ENCODE measurements at regions not wholly inside any gene's neighbourhood (a gene's known extent, or its start where the extent isn't known, plus 50 kb on each side); places are given as distances from the start of the nearest gene placed in this dataset.

GRCh38 chr5:50923768-50924494 lies 257.5 kb downstream of the PARP8 start:
- Histone ChIP-seq H3K27me3 (ENCODE audit: control insufficient read depth in 3 of 3, insufficient read depth in 3 of 3, low read length in 3 of 3) (peaks cover 0 to 3% (median 0%) of the 10 kb centered on the region in 3 donors), H3K36me3 (ENCODE audit: control insufficient read depth in 3 of 3, insufficient read depth in 2 of 3, low read depth in 1 of 3, low read length in 3 of 3) (no peaks in the 10 kb centered on the region), H3K4me1 (ENCODE audit: control insufficient read depth in 3 of 3, insufficient read depth in 2 of 3, low read depth in 1 of 3, low read length in 2 of 3) (no peaks in the 10 kb centered on the region), H3K9me3 (ENCODE audit: control insufficient read depth in 2 of 2, insufficient read depth in 1 of 2, low read depth in 1 of 2, low read length in 1 of 2) (no peaks in the 10 kb centered on the region), H3K27ac (ENCODE audit: low read depth in 1 of 3, low read length in 2 of 3) (no peak overlapping the region), H3K4me3 (ENCODE audit: low read depth in 1 of 3, low read length in 3 of 3) (no peak overlapping the region)
- DNase-seq (no peak), FAIRE-seq (no peak)
- WGBS, 3 donors = 81 to 85% (median 85%) methylated on average over 18 of the region's 18 CpGs

DNA sequence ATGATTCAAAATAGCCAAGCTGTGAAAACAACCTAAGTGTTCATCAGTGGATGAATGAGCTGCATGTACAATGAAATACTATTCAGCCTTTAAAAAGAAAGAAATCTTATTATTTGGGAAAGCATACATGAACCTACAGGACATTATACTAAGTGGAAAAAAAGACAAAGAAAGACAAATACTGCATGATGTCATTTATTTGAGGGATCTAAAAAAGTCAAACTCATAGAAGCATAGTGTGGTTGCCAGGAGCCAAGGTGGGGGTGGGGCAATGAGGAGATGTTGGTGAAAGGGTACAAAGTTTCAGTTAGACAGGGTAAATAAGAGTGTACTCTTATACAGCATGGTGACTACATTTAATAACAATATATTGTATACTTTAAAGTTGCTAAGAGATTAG lies 261.5 kb downstream of the PARP8 start:
- peaks cover 0 to 3% (median 0%) of the 10 kb centered on the region in 3 donors for H3K27me3 ChIP-seq (ENCODE audit: control insufficient read depth in 3 of 3, insufficient read depth in 3 of 3, low read length in 3 of 3)
- DNase-seq (no peak), FAIRE-seq (no peak)
- H3K27ac ChIP-seq (ENCODE audit: low read depth in 1 of 3, low read length in 2 of 3) = no peak overlapping the region
- H3K4me3 ChIP-seq (ENCODE audit: low read depth in 1 of 3, low read length in 3 of 3) = no peak overlapping the region
- H3K4me1 ChIP-seq (ENCODE audit: control insufficient read depth in 3 of 3, insufficient read depth in 2 of 3, low read depth in 1 of 3, low read length in 2 of 3) = no peaks in the 10 kb centered on the region
- H3K36me3 ChIP-seq (ENCODE audit: control insufficient read depth in 3 of 3, insufficient read depth in 2 of 3, low read depth in 1 of 3, low read length in 3 of 3) = no peaks in the 10 kb centered on the region
- H3K9me3 ChIP-seq (ENCODE audit: control insufficient read depth in 2 of 2, insufficient read depth in 1 of 2, low read depth in 1 of 2, low read length in 1 of 2) = no peaks in the 10 kb centered on the region

- 54 to 57% (median 54%) methylated on average over 3 of the region's 3 CpGs for WGBS, 3 donors
- H3K4me3 ChIP-seq (ENCODE audit: low read depth in 1 of 3, low read length in 3 of 3) = no peak overlapping the region
- no peaks in the 10 kb centered on the region for H3K27me3 ChIP-seq (ENCODE audit: control insufficient read depth in 3 of 3, insufficient read depth in 3 of 3, low read length in 3 of 3)
- no peaks in the 10 kb centered on the region for H3K9me3 ChIP-seq (ENCODE audit: control insufficient read depth in 2 of 2, insufficient read depth in 1 of 2, low read depth in 1 of 2, low read length in 1 of 2)
- no peaks in the 10 kb centered on the region for H3K4me1 ChIP-seq (ENCODE audit: control insufficient read depth in 3 of 3, insufficient read depth in 2 of 3, low read depth in 1 of 3, low read length in 2 of 3)
- H3K27ac ChIP-seq (ENCODE audit: low read depth in 1 of 3, low read length in 2 of 3) = no peak overlapping the region
- DNase-seq (no peak), FAIRE-seq (no peak)
- H3K36me3 ChIP-seq (ENCODE audit: control insufficient read depth in 3 of 3, insufficient read depth in 2 of 3, low read depth in 1 of 3, low read length in 3 of 3) = no peaks in the 10 kb centered on the region
Observed at GRCh38 chr5:50929174-50929573, 262.7 kb downstream of the PARP8 start.

DNA sequence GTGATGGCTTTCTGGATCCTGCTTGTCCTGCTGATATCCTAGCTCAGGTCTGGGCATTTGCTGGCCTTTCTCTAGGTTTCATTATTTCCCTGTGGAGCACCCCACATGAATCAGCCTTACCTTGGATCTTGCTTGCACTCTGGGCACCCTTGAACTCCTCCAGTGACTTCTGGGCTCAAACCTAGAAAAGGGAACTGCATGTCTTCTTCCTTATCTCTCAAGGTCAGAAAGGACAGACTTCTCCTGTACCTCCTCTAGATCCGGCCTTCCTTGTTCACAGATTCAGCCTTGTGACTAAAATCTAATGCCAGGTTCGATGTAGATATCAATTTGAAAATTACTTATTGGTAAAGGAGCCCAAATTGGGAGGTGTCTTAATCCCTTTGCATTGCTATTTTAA lies 267.9 kb downstream of the PARP8 start:
- DNase-seq (no peak), FAIRE-seq (no peak)
- Histone ChIP-seq H3K4me1 (ENCODE audit: control insufficient read depth in 3 of 3, insufficient read depth in 2 of 3, low read depth in 1 of 3, low read length in 2 of 3) (no peaks in the 10 kb centered on the region), H3K4me3 (ENCODE audit: low read depth in 1 of 3, low read length in 3 of 3) (no peak overlapping the region), H3K9me3 (ENCODE audit: control insufficient read depth in 2 of 2, insufficient read depth in 1 of 2, low read depth in 1 of 2, low read length in 1 of 2) (no peaks in the 10 kb centered on the region), H3K36me3 (ENCODE audit: control insufficient read depth in 3 of 3, insufficient read depth in 2 of 3, low read depth in 1 of 3, low read length in 3 of 3) (no peaks in the 10 kb centered on the region), H3K27ac (ENCODE audit: low read depth in 1 of 3, low read length in 2 of 3) (no peak overlapping the region), H3K27me3 (ENCODE audit: control insufficient read depth in 3 of 3, insufficient read depth in 3 of 3, low read length in 3 of 3) (peaks cover 0 to 2% (median 0%) of the 10 kb centered on the region in 3 donors)
- 54 to 67% (median 64%) methylated on average over 2 of the region's 2 CpGs for WGBS, 3 donors

DNA sequence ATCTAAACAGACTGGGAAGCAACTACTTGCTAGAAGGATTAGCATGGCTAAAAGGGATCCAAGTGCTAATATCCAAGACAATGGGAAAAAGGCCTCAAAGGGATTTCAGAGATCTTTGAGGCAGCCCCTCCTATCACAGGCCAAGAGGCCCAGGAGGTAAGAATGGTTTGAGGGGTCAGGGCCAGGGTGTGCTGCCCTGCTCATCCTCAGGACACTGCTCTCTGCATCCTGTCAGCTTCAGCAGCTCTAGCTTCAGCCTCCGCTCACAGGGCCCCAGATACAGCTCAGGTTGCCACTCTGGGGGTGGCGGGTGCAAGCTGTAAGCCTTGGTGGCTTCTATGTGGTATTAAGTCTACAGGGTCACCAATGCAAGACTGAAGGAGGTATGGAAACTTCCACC lies 278.7 kb downstream of the PARP8 start:
- DNase-seq = no peak
- 93 to 97% (median 95%) methylated on average over 2 of the region's 2 CpGs for WGBS, 3 donors
- Histone ChIP-seq H3K27me3 (ENCODE audit: control insufficient read depth in 3 of 3, insufficient read depth in 3 of 3, low read length in 3 of 3) (no peaks in the 10 kb centered on the region), H3K4me3 (ENCODE audit: low read depth in 1 of 3, low read length in 3 of 3) (no peak overlapping the region), H3K27ac (ENCODE audit: low read depth in 1 of 3, low read length in 2 of 3) (no peak overlapping the region), H3K4me1 (ENCODE audit: control insufficient read depth in 3 of 3, insufficient read depth in 2 of 3, low read depth in 1 of 3, low read length in 2 of 3) (no peaks in the 10 kb centered on the region), H3K36me3 (ENCODE audit: control insufficient read depth in 3 of 3, insufficient read depth in 2 of 3, low read depth in 1 of 3, low read length in 3 of 3) (no peaks in the 10 kb centered on the region), H3K9me3 (ENCODE audit: control insufficient read depth in 2 of 2, insufficient read depth in 1 of 2, low read depth in 1 of 2, low read length in 1 of 2) (no peaks in the 10 kb centered on the region)
- FAIRE-seq = no peak

DNA sequence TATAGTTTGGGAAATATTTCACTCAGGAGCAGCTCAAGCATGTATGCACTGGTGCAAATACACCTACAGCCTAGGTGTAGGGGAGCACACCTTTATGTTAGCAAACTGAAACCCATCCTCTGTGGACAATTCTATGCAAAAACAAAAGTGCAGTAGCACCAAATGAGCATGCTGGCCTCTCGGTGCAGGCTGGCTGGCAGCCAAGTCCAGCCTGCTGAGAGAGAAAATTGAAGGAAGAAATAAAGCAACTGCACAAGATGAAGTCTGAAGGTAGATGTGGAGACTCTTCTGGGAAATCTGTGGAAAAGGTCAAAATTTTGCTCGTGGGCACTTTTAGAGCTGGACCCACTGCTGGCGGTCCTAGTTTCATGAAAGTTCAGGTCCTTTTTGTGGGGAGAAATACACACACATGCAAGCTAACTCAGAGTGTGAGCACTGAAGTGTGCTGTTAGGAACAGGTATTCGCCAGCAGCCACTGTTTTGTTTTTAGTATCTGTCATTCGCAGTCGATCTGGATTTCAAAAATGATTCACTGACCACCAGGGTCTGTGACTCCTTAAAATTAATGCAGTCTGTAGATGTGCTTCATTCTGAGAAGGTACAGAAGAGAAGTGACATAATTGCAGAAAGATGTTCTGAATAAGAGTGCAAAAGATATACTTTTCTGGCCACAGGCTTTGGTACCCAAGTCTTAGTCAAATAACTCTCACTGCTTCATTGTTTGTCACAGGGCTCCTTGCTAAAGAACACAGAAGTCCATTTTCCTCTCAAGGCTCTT lies 281.7 kb downstream of the PARP8 start:
- no peaks in the 10 kb centered on the region for H3K9me3 ChIP-seq (ENCODE audit: control insufficient read depth in 2 of 2, insufficient read depth in 1 of 2, low read depth in 1 of 2, low read length in 1 of 2)
- FAIRE-seq = no peak
- H3K27me3 ChIP-seq (ENCODE audit: control insufficient read depth in 3 of 3, insufficient read depth in 3 of 3, low read length in 3 of 3) = no peaks in the 10 kb centered on the region
- DNase-seq = no peak
- H3K36me3 ChIP-seq (ENCODE audit: control insufficient read depth in 3 of 3, insufficient read depth in 2 of 3, low read depth in 1 of 3, low read length in 3 of 3) = no peaks in the 10 kb centered on the region
- no peak overlapping the region for H3K27ac ChIP-seq (ENCODE audit: low read depth in 1 of 3, low read length in 2 of 3)
- WGBS, 3 donors = 56 to 69% (median 65%) methylated on average over 6 of the region's 6 CpGs
- no peaks in the 10 kb centered on the region for H3K4me1 ChIP-seq (ENCODE audit: control insufficient read depth in 3 of 3, insufficient read depth in 2 of 3, low read depth in 1 of 3, low read length in 2 of 3)
- no peak overlapping the region for H3K4me3 ChIP-seq (ENCODE audit: low read depth in 1 of 3, low read length in 3 of 3)

GRCh38 chr5:50953290-50953689 lies 286.9 kb downstream of the PARP8 start:
- DNase-seq = no peak
- no peaks in the 10 kb centered on the region for H3K9me3 ChIP-seq (ENCODE audit: control insufficient read depth in 2 of 2, insufficient read depth in 1 of 2, low read depth in 1 of 2, low read length in 1 of 2)
- 67 to 83% (median 77%) methylated on average over 1 of the region's 1 CpG for whole genome bisulfite sequencing, 3 donors
- no peaks in the 10 kb centered on the region for H3K4me1 ChIP-seq (ENCODE audit: control insufficient read depth in 3 of 3, insufficient read depth in 2 of 3, low read depth in 1 of 3, low read length in 2 of 3)
- H3K4me3 ChIP-seq (ENCODE audit: low read depth in 1 of 3, low read length in 3 of 3) = no peak overlapping the region
- no peaks in the 10 kb centered on the region for H3K27me3 ChIP-seq (ENCODE audit: control insufficient read depth in 3 of 3, insufficient read depth in 3 of 3, low read length in 3 of 3)
- FAIRE-seq = no peak
- H3K36me3 ChIP-seq (ENCODE audit: control insufficient read depth in 3 of 3, insufficient read depth in 2 of 3, low read depth in 1 of 3, low read length in 3 of 3) = no peaks in the 10 kb centered on the region
- H3K27ac ChIP-seq (ENCODE audit: low read depth in 1 of 3, low read length in 2 of 3) = no peak overlapping the region

GRCh38 chr5:50958852-50959457 lies 292.5 kb downstream of the PARP8 start:
- no peaks in the 10 kb centered on the region for H3K9me3 ChIP-seq (ENCODE audit: control insufficient read depth in 2 of 2, insufficient read depth in 1 of 2, low read depth in 1 of 2, low read length in 1 of 2)

More at GRCh38 chr5:50958852-50959457, 292.5 kb downstream of the PARP8 start:
- WGBS, 3 donors = 9 to 25% (median 14%) methylated on average over 5 of the region's 5 CpGs
- Histone ChIP-seq H3K36me3 (ENCODE audit: control insufficient read depth in 3 of 3, insufficient read depth in 2 of 3, low read depth in 1 of 3, low read length in 3 of 3) (no peaks in the 10 kb centered on the region), H3K4me3 (ENCODE audit: low read depth in 1 of 3, low read length in 3 of 3) (no peak overlapping the region), H3K27me3 (ENCODE audit: control insufficient read depth in 3 of 3, insufficient read depth in 3 of 3, low read length in 3 of 3) (peaks cover 0 to 11% (median 2%) of the 10 kb centered on the region in 3 donors), H3K4me1 (ENCODE audit: control insufficient read depth in 3 of 3, insufficient read depth in 2 of 3, low read depth in 1 of 3, low read length in 2 of 3) (peaks cover 0 to 10% (median 3%) of the 10 kb centered on the region in 3 donors), H3K27ac (ENCODE audit: low read depth in 1 of 3, low read length in 2 of 3) (no peak overlapping the region)
- DNase-seq (peak; percentile 50 to 61), FAIRE-seq (no peak)
